GM23248 (cell line): ENCODE measurements at regions not wholly inside any gene's neighbourhood (a gene's known extent, or its start where the extent isn't known, plus 50 kb on each side); places are given as distances from the start of the nearest gene placed in this dataset.

Experiments used
- DNase-seq: peaks from one replicate; pipeline ENCODE4 v3.0.0-alpha.2; 2015
- H2AFZ ChIP-seq: fragments of 200-600 bp; sonication (generic); 2 replicates; pipeline ENCODE4 v1.6.1; 2016; ENCODE audit warnings: antibody characterized with exemption
- H3F3A ChIP-seq: fragments of 200-600 bp; sonication (generic); 2 replicates; pipeline ENCODE4 v1.6.1; 2016; ENCODE audit warnings: mild to moderate bottlenecking, antibody characterized with exemption, mixed run types; ENCODE audit not compliant: insufficient read depth
- H3K27ac ChIP-seq: fragments of 200-600 bp; sonication (generic); 2 replicates; pipeline ENCODE4 v1.5.1; 2016; ENCODE audit warnings: mild to moderate bottlenecking
- H3K27me3 ChIP-seq: fragments of 200-600 bp; sonication (generic); replicated peaks from 2 replicates; pipeline ENCODE4 v1.6.1; 2016; ENCODE audit warnings: mild to moderate bottlenecking; ENCODE audit not compliant: insufficient read depth
- H3K36me3 ChIP-seq: fragments of 200-600 bp; sonication (generic); 2 replicates; pipeline ENCODE4 v1.6.1; 2016; ENCODE audit warnings: low read depth, mild to moderate bottlenecking
- H3K4me1 ChIP-seq: fragments of 200-600 bp; sonication (generic); 2 replicates; pipeline ENCODE4 v1.6.1; 2016; ENCODE audit warnings: mild to moderate bottlenecking; ENCODE audit not compliant: insufficient read depth
- H3K4me2 ChIP-seq: fragments of 200-600 bp; sonication (generic); one replicate; pipeline ENCODE4 v1.6.1; 2016; ENCODE audit warnings: mild to moderate bottlenecking; ENCODE audit not compliant: unreplicated experiment
- H3K4me3 ChIP-seq: fragments of 200-600 bp; sonication (generic); 2 replicates; pipeline ENCODE4 v1.5.1; 2016; ENCODE audit warnings: mild to moderate bottlenecking
- H3K79me2 ChIP-seq: fragments of 200-600 bp; sonication (generic); 2 replicates; pipeline ENCODE4 v1.6.1; 2016; ENCODE audit warnings: mild to moderate bottlenecking; ENCODE audit not compliant: insufficient read depth
- H3K9ac ChIP-seq: fragments of 200-600 bp; sonication (generic); 2 replicates; pipeline ENCODE4 v1.6.1; 2016; ENCODE audit warnings: mild to moderate bottlenecking
- H3K9me2 ChIP-seq: fragments of 200-600 bp; sonication (generic); 2 replicates; pipeline ENCODE4 v1.6.1; 2016; ENCODE audit warnings: mixed run types, mild to moderate bottlenecking, moderate library complexity; ENCODE audit not compliant: insufficient read depth
- H3K9me3 ChIP-seq: fragments of 200-600 bp; sonication (generic); one replicate; pipeline ENCODE4 v1.6.1; 2017; ENCODE audit warnings: low read depth
- H4K20me1 ChIP-seq: fragments of 200-600 bp; sonication (generic); 2 replicates; pipeline ENCODE4 v1.6.0; 2016; ENCODE audit not compliant: insufficient read depth
- EZH2 ChIP-seq: fragments of 200-600 bp; sonication (generic); IDR thresholded peaks from 2 replicates; pipeline ENCODE4 v1.6.1; 2018; ENCODE audit warnings: antibody characterized with exemption, mild to moderate bottlenecking; ENCODE audit not compliant: insufficient read depth, poor library complexity, severe bottlenecking
- EZH2phosphoT487 ChIP-seq: fragments of 200-600 bp; sonication (generic); IDR thresholded peaks from 2 replicates; pipeline ENCODE4 v1.6.1; 2018; ENCODE audit warnings: antibody characterized with exemption, moderate library complexity, mild to moderate bottlenecking, low read depth; ENCODE audit not compliant: insufficient read depth
- WGBS, 2 experiments: methylation state at CpG; one replicate each; pipeline ENCODE4 v1.1.6; 2015 to 2017; ENCODE audit warnings: low lambda C conversion rate in 2 of 2, low coverage in 1 of 2; ENCODE audit errors: missing lambda C conversion rate in 2 of 2; 5-methylcytosine and 5-hydroxymethylcytosine counted together
- in situ Hi-C: fragments of 300-500 bp; cut with MboI; formaldehyde crosslinking; loops from 2 replicates; pipeline ENCODE4 v1.15.0; 2020

- H4K20me1 ChIP-seq: no peaks in the 10 kb centered on the region
- H3K27ac ChIP-seq: no peak overlapping the region
- no peak overlapping the region for H2AFZ ChIP-seq
- no peak overlapping the region for H3K4me2 ChIP-seq
- TF ChIP-seq EZH2phosphoT487: no peak
- TF ChIP-seq EZH2: no peak
- H3K9me2 ChIP-seq: no peaks in the 10 kb centered on the region
- H3K79me2 ChIP-seq: no peaks in the 10 kb centered on the region
- no peaks in the 10 kb centered on the region for H3K9me3 ChIP-seq
- DNase-seq: no peak
- no peaks in the 10 kb centered on the region for H3K36me3 ChIP-seq
- H3K4me3 ChIP-seq: no peak overlapping the region
- no peaks in the 10 kb centered on the region for H3K4me1 ChIP-seq
- H3K9ac ChIP-seq: no peak overlapping the region
- H3K27me3 ChIP-seq: no peaks in the 10 kb centered on the region
- H3F3A ChIP-seq: no peaks in the 10 kb centered on the region
- 0 to 2% methylated on average over 2 of the region's 2 CpGs for WGBS, 2 experiments
- in situ Hi-C loops: no loop called here
These were observed 695.8 kb upstream of the HS6ST1 start for GRCh38 chr2:129014432-129014831.

GRCh38 chr2:129015397-129016285 lies 697.0 kb upstream of the HS6ST1 start:
- no peaks in the 10 kb centered on the region for H3K79me2 ChIP-seq
- DNase-seq: no peak
- H3K9me3 ChIP-seq: no peaks in the 10 kb centered on the region
- H3K27me3 ChIP-seq: no peaks in the 10 kb centered on the region
- no peak overlapping the region for H2AFZ ChIP-seq
- H3K36me3 ChIP-seq: no peaks in the 10 kb centered on the region
- H3K27ac ChIP-seq: no peak overlapping the region
- H3K4me1 ChIP-seq: no peaks in the 10 kb centered on the region
- H3K9ac ChIP-seq: no peak overlapping the region
- WGBS, 2 experiments: 18 to 23% methylated on average over 9 of the region's 9 CpGs
- in situ Hi-C loops: no loop called here
- TF ChIP-seq EZH2phosphoT487 (no peak), EZH2 (no peak)
- H3K4me2 ChIP-seq: no peak overlapping the region
- H4K20me1 ChIP-seq: no peaks in the 10 kb centered on the region
- H3K4me3 ChIP-seq: no peak overlapping the region
- H3K9me2 ChIP-seq: no peaks in the 10 kb centered on the region
- H3F3A ChIP-seq: no peaks in the 10 kb centered on the region

DNA sequence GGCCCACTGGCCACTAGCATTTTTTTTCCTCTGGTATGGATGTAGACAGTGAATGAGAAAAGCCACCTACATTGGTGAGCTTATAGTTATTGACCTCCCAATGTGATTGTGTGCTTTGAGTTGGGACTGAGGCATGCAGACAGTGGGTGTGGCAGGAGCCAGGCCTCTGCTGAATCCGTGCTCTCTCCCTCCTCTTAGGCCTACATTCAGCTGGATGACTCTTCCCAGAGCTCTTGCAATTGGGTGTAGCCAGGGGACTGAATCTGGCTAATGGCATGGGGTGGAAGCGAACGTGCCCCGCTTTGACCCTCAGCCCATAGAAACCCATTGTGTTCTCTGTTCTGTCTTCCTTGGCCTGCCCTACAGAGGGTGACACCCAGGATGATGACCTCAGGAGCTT lies 698.3 kb upstream of the HS6ST1 start:
- TF ChIP-seq EZH2phosphoT487 (no peak), EZH2 (no peak)
- H3K27ac ChIP-seq: no peak overlapping the region
- no peak overlapping the region for H3K4me2 ChIP-seq
- H2AFZ ChIP-seq: no peak overlapping the region
- no peaks in the 10 kb centered on the region for H3K27me3 ChIP-seq
- H3K9me3 ChIP-seq: no peaks in the 10 kb centered on the region
- H3K9ac ChIP-seq: no peak overlapping the region
- no peaks in the 10 kb centered on the region for H3K36me3 ChIP-seq
- no peaks in the 10 kb centered on the region for H4K20me1 ChIP-seq
- no peak overlapping the region for H3K4me3 ChIP-seq
- no peaks in the 10 kb centered on the region for H3K4me1 ChIP-seq
- 56 to 72% methylated on average over 4 of the region's 4 CpGs for WGBS, 2 experiments
- no peaks in the 10 kb centered on the region for H3K9me2 ChIP-seq
- H3K79me2 ChIP-seq: no peaks in the 10 kb centered on the region
- in situ Hi-C loops: no loop called here
- H3F3A ChIP-seq: no peaks in the 10 kb centered on the region
- no peak for DNase-seq

GRCh38 chr2:129024796-129025195 lies 706.1 kb upstream of the HS6ST1 start:
- H3K4me2 ChIP-seq: no peak overlapping the region
- no peak for TF ChIP-seq EZH2phosphoT487
- TF ChIP-seq EZH2: no peak
- in situ Hi-C loops: no loop called here
- no peaks in the 10 kb centered on the region for H3K36me3 ChIP-seq
- H2AFZ ChIP-seq: no peak overlapping the region
- WGBS, 2 experiments: 6 to 13% methylated on average over 2 of the region's 2 CpGs
- no peaks in the 10 kb centered on the region for H4K20me1 ChIP-seq
- H3K27ac ChIP-seq: no peak overlapping the region
- H3K9me2 ChIP-seq: no peaks in the 10 kb centered on the region
- no peaks in the 10 kb centered on the region for H3K79me2 ChIP-seq
- H3K4me3 ChIP-seq: no peak overlapping the region
- no peak for DNase-seq
- H3K9ac ChIP-seq: no peak overlapping the region
- no peaks in the 10 kb centered on the region for H3K9me3 ChIP-seq
- no peaks in the 10 kb centered on the region for H3K4me1 ChIP-seq
- H3F3A ChIP-seq: no peaks in the 10 kb centered on the region
- H3K27me3 ChIP-seq: no peaks in the 10 kb centered on the region
